H1 (cell line): ENCODE measurements at regions not wholly inside any gene's neighbourhood (a gene's known extent, or its start where the extent isn't known, plus 50 kb on each side); places are given as distances from the start of the nearest gene placed in this dataset.
"Not testable (repeated sequence)": the region's sequence is repeated elsewhere in the genome, so short reads cannot be mapped to it uniquely, and the experiment has no call there.

Experiments
- CTCF ChIA-PET: fragments of 300-600 bp; sonication (Branson Sonifier 250); formaldehyde crosslinking; loops from one replicate; lab custom pipeline; 2021; ENCODE audit not compliant: partially characterized antibody; lab: Charles Lee
- POLR2A ChIA-PET: fragments of 300-600 bp; sonication (Branson Sonifier 250); formaldehyde crosslinking; loops from one replicate; lab custom pipeline; 2021; ENCODE audit warnings: inconsistent platforms; ENCODE audit not compliant: partially characterized antibody; lab: Charles Lee
- DNase-seq, 2 experiments: peaks; one replicate each; pipeline versions ENCODE4 v3.0.0 to v3.0.0-alpha.2; 2010 to 2022; ENCODE audit warnings: low spot score in 2 of 2, low read depth in 1 of 2, mixed read lengths in 1 of 2
- FAIRE-seq: peaks from 2 replicates; lab custom pipeline; 2011; peaks lifted over from hg19 to GRCh38; lab: Jason Lieb, UNC
- H2AFZ ChIP-seq: 2 replicates; pipeline ENCODE4 v1.8.1; 2012; ENCODE audit warnings: low read length, inconsistent platforms
- H2AK5ac ChIP-seq: 2 replicates; pipeline ENCODE4 v1.6.1; 2013; ENCODE audit warnings: low read depth, low read length
- H2BK120ac ChIP-seq: replicated peaks from 2 replicates; pipeline ENCODE3; 2013; ENCODE audit warnings: low read depth, low read length, inconsistent platforms
- H2BK12ac ChIP-seq: 2 replicates; pipeline ENCODE4 v1.6.1; 2013; ENCODE audit warnings: low read depth, low read length
- H2BK15ac ChIP-seq: 2 replicates; pipeline ENCODE4 v1.6.1; 2013; ENCODE audit warnings: low read length
- H2BK20ac ChIP-seq: 2 replicates; pipeline ENCODE4 v1.6.1; 2013; ENCODE audit warnings: low read length
- H2BK5ac ChIP-seq: 2 replicates; pipeline ENCODE4 v1.6.1; 2013; ENCODE audit warnings: low read depth, low read length
- H3K14ac ChIP-seq: 2 replicates; pipeline ENCODE4 v1.6.1; 2013; ENCODE audit warnings: inconsistent platforms; ENCODE audit not compliant: insufficient read length
- H3K18ac ChIP-seq: 2 replicates; pipeline ENCODE4 v1.6.1; 2013; ENCODE audit warnings: low read length; ENCODE audit errors: extremely low read depth
- H3K23ac ChIP-seq: 2 replicates; pipeline ENCODE4 v1.6.1; 2013; ENCODE audit warnings: inconsistent platforms; ENCODE audit not compliant: insufficient read length
- H3K23me2 ChIP-seq: 2 replicates; pipeline ENCODE4 v1.6.1; 2013; ENCODE audit warnings: low read depth, low read length
- H3K27ac ChIP-seq: 2 replicates; pipeline ENCODE4 v1.6.1; 2011; ENCODE audit warnings: low read depth, low read length, inconsistent platforms
- H3K27me3 ChIP-seq, 4 experiments: replicated peaks in 1 of 4; 1 replicate in 1 of 4; 2 replicates in 3 of 4; pipeline versions ENCODE4 v1.6.1 to v1.8.1; 2011 to 2013; ENCODE audit warnings: low read length in 3 of 4, mild to moderate bottlenecking in 3 of 4, inconsistent platforms in 2 of 4, mixed read lengths in 2 of 4, moderate library complexity in 1 of 4; ENCODE audit not compliant: control insufficient read depth in 3 of 4, insufficient read depth in 3 of 4; ENCODE audit errors: extremely low read depth in 1 of 4
- H3K36me3 ChIP-seq, 4 experiments: 2 replicates each; pipeline versions ENCODE4 v1.6.1 to v1.8.1; 2011 to 2013; ENCODE audit warnings: mild to moderate bottlenecking in 4 of 4, low read length in 3 of 4, moderate library complexity in 2 of 4, control low read depth in 1 of 4, inconsistent platforms in 1 of 4; ENCODE audit not compliant: insufficient read depth in 4 of 4, control insufficient read depth in 2 of 4
- H3K4ac ChIP-seq: replicated peaks from 2 replicates; pipeline ENCODE3; 2013; ENCODE audit warnings: low read length, low read depth, mixed read lengths, inconsistent platforms; ENCODE audit not compliant: insufficient read length
- H3K4me1 ChIP-seq, 4 experiments: replicated peaks in 1 of 4; 1 replicate in 1 of 4; 2 replicates in 3 of 4; pipeline versions ENCODE4 v1.6.1 to v1.8.1; 2011 to 2013; ENCODE audit warnings: low read length in 3 of 4, inconsistent platforms in 2 of 4, mixed read lengths in 1 of 4; ENCODE audit not compliant: insufficient read depth in 4 of 4, control insufficient read depth in 3 of 4
- H3K4me2 ChIP-seq, 2 experiments: 2 replicates each; pipeline versions ENCODE4 v1.6.1 to v1.8.1; 2011 to 2013; ENCODE audit warnings: low read depth in 2 of 2, low read length in 2 of 2, control low read depth in 1 of 2, inconsistent platforms in 1 of 2, mild to moderate bottlenecking in 1 of 2; ENCODE audit not compliant: insufficient read depth in 1 of 2
- H3K4me3 ChIP-seq, 4 experiments: fragments of 200-600, 300-600 bp in 1 of 4; sonication (generic), shearing (Covaris generic), sonication (Bioruptor Twin) in 1 of 4; 2 replicates each; pipeline versions ENCODE4 v1.5.1 to v1.8.1; 2011 to 2016; ENCODE audit warnings: low read length in 4 of 4, low read depth in 3 of 4, control low read depth in 2 of 4, inconsistent platforms in 2 of 4, mild to moderate bottlenecking in 2 of 4, mixed read lengths in 1 of 4, moderate library complexity in 1 of 4; ENCODE audit not compliant: insufficient read depth in 2 of 4; ENCODE audit errors: extremely low read depth in 1 of 4
- H3K56ac ChIP-seq: replicated peaks from 2 replicates; pipeline ENCODE3; 2013; ENCODE audit warnings: low read depth, mild to moderate bottlenecking, mixed read lengths, low read length, inconsistent platforms; ENCODE audit not compliant: insufficient read length
- H3K79me1 ChIP-seq: 2 replicates; pipeline ENCODE4 v1.6.1; 2013; ENCODE audit warnings: low read depth, low read length, control low read depth
- H3K79me2 ChIP-seq, 2 experiments: 2 replicates each; pipeline versions ENCODE4 v1.6.1 to v1.8.1; 2012 to 2013; ENCODE audit warnings: low read length in 2 of 2, mild to moderate bottlenecking in 2 of 2, inconsistent platforms in 1 of 2; ENCODE audit not compliant: insufficient read depth in 2 of 2, control insufficient read depth in 1 of 2
- H3K9ac ChIP-seq, 4 experiments: replicated peaks in 1 of 4; 1 replicate in 1 of 4; 2 replicates in 3 of 4; pipeline versions ENCODE4 v1.6.1 to v1.8.1; 2011 to 2013; ENCODE audit warnings: low read depth in 3 of 4, low read length in 3 of 4, control low read depth in 2 of 4, mild to moderate bottlenecking in 2 of 4, moderate library complexity in 2 of 4, inconsistent platforms in 1 of 4; ENCODE audit errors: extremely low read depth in 1 of 4
- H3K9me3 ChIP-seq, 2 experiments: 2 replicates each; pipeline versions ENCODE4 v1.6.1 to v1.8.1; 2012 to 2013; ENCODE audit warnings: mild to moderate bottlenecking in 2 of 2, moderate library complexity in 2 of 2, control low read depth in 1 of 2, inconsistent platforms in 1 of 2, low read depth in 1 of 2, low read length in 1 of 2, mixed read lengths in 1 of 2; ENCODE audit not compliant: insufficient read depth in 2 of 2
- H4K20me1 ChIP-seq, 2 experiments: replicated peaks in 1 of 2; 2 replicates each; pipeline versions ENCODE3 to v1.8.1; 2011 to 2013; ENCODE audit warnings: inconsistent platforms in 2 of 2, low read length in 2 of 2, mild to moderate bottlenecking in 1 of 2; ENCODE audit not compliant: insufficient read depth in 2 of 2, control insufficient read depth in 1 of 2
- H4K5ac ChIP-seq: 2 replicates; pipeline ENCODE4 v1.6.1; 2013; ENCODE audit warnings: low read length, low read depth, mixed read lengths, inconsistent platforms; ENCODE audit not compliant: insufficient read length
- H4K8ac ChIP-seq: 2 replicates; pipeline ENCODE4 v1.8.0; 2013; ENCODE audit warnings: mild to moderate bottlenecking, moderate library complexity, low read length, inconsistent platforms; ENCODE audit not compliant: insufficient read depth; ENCODE audit errors: extremely low read depth
- H4K91ac ChIP-seq: replicated peaks from 2 replicates; pipeline ENCODE3; 2013; ENCODE audit warnings: low read length, mixed read lengths, inconsistent platforms; ENCODE audit not compliant: insufficient read length
- WGBS, 2 experiments: shearing (Covaris generic) in 1 of 2; methylation state at CpG; one replicate each; pipeline versions ENCODE4 v1.1.6 to v1.1.7; 2013 to 2015; ENCODE audit warnings: low lambda C conversion rate in 2 of 2, mixed read lengths in 2 of 2, inconsistent platforms in 1 of 2, low coverage in 1 of 2, missing lambda C conversion rate in 1 of 2; ENCODE audit not compliant: insufficient replicate concordance in 2 of 2, insufficient coverage in 1 of 2, insufficient read length in 1 of 2; ENCODE audit errors: extremely low coverage in 1 of 2, missing lambda C conversion rate in 1 of 2; 5-methylcytosine and 5-hydroxymethylcytosine counted together

DNA sequence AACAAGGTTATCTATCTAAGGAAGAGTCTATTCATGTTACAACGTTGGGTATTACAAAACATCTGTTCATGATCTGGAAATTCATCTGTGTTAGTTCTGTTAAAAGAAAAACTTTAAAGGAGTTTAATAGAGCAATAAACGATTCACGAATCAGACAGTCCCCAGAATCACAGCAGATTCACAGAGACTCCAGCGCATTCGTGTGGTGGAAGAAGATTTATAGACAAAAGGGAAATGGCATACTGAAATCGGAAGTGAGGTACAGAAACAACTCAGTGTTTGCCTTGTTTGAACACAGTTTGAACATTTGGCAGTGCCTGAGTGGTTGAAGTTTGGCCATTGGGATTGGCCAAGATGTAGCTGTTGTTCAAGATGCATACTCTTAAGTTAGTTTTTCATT is 178.8 kb downstream of the CWH43 start:
- CTCF ChIA-PET, H3K4me2 ChIP-seq, H2BK12ac ChIP-seq, H2BK120ac ChIP-seq, H3K9ac ChIP-seq, H4K20me1 ChIP-seq, H2BK15ac ChIP-seq, H3K23ac ChIP-seq, H4K8ac ChIP-seq, H3K27ac ChIP-seq, H2BK5ac ChIP-seq, H3K18ac ChIP-seq, H3K4me3 ChIP-seq, DNase-seq, H4K5ac ChIP-seq, H3K79me2 ChIP-seq, H3K4ac ChIP-seq, H2AFZ ChIP-seq, H3K14ac ChIP-seq, H4K91ac ChIP-seq, H3K4me1 ChIP-seq, H3K23me2 ChIP-seq, H2AK5ac ChIP-seq, H3K79me1 ChIP-seq, POLR2A ChIA-PET, H3K56ac ChIP-seq, H3K36me3 ChIP-seq, FAIRE-seq, H2BK20ac ChIP-seq, H3K27me3 ChIP-seq: not testable (repeated sequence)
- H3K9me3 ChIP-seq: peaks cover 0 to 10% of the 10 kb centered on the region in 2 experiments; a peak in 2 of 4 replicates
- WGBS, 2 experiments: 76% methylated on average over 5 of the region's 6 CpGs; no CpG with 5 or more reads in 1 of the 2 experiments

DNA sequence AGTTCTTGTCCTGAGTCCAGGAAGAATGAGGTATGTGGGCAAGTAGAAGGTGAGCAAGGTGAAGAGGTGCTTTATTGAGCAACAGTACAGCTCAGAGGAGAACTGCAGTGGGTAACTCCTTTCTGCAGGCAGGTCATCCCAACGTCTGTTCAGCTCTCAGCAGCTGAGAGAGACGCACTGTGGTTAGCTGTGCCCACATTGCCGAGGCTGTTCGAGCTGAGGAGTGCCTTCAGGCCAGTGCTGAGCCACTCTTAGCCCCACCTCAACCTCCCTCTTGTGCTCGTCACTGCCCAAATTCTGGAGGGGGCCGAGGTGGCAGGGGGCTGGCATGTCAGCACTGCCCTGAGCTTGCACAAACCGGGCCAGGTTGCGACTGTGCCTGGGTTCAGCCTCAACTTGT is 191.8 kb downstream of the CWH43 start:
- H2AFZ ChIP-seq, H3K27me3 ChIP-seq, H3K18ac ChIP-seq, H3K4me3 ChIP-seq, H2BK5ac ChIP-seq, H3K14ac ChIP-seq, H4K20me1 ChIP-seq, H4K91ac ChIP-seq, H3K9ac ChIP-seq, H3K79me2 ChIP-seq, H3K4ac ChIP-seq, H2BK12ac ChIP-seq, H3K4me2 ChIP-seq, H3K23ac ChIP-seq, H3K4me1 ChIP-seq, DNase-seq, CTCF ChIA-PET, H4K5ac ChIP-seq, POLR2A ChIA-PET, H3K23me2 ChIP-seq, H2BK120ac ChIP-seq, H3K36me3 ChIP-seq, FAIRE-seq, H3K56ac ChIP-seq, H3K27ac ChIP-seq, H4K8ac ChIP-seq, H2BK15ac ChIP-seq, H2BK20ac ChIP-seq, H3K79me1 ChIP-seq, H2AK5ac ChIP-seq: not testable (repeated sequence)
- 76% methylated on average over 6 of the region's 8 CpGs; no CpG with 5 or more reads in 1 of the 2 experiments for WGBS, 2 experiments
- H3K9me3 ChIP-seq: peaks cover 0 to 14% of the 10 kb centered on the region in 2 experiments; a peak in 2 of 4 replicates
